ENCODE measurements at regions not wholly inside any gene's neighbourhood (a gene's known extent, or its start where the extent isn't known, plus 50 kb on each side); places are given as distances from the start of the nearest gene placed in this dataset.

GRCh38 chr6:133671376-133671775 lies 217.5 kb upstream of the TCF21 start:
- Histone ChIP-seq H3K79me1 (ENCODE audit: low read depth in 1 of 2, low read length in 2 of 2) (no peaks in the 10 kb centered on the region), H2AK9ac (replicated peaks; ENCODE audit: low read depth, low read length, poor library complexity) (no peak overlapping the region), H3K36me3 (ENCODE audit: control insufficient read depth, insufficient read depth, low read length) (no peaks in the 10 kb centered on the region), H4K91ac (ENCODE audit: insufficient read depth, low read depth, low read length) (no peak overlapping the region), H3K56ac (ENCODE audit: extremely low read depth, insufficient read depth, low read length) (no peak overlapping the region), H4K20me1 (ENCODE audit: insufficient read depth, low read length) (no peaks in the 10 kb centered on the region), H3K27me3 (ENCODE audit: control insufficient read depth, insufficient read depth, low read length) (no peaks in the 10 kb centered on the region), H2BK5ac (ENCODE audit: low read depth, low read length, poor library complexity, severe bottlenecking) (no peak overlapping the region), H4K5ac (ENCODE audit: low read depth, low read length) (no peak overlapping the region), H3K4me1 (ENCODE audit: control insufficient read depth, insufficient read depth, low read length) (peaks cover 5% of the 10 kb centered on the region), H3K23ac (ENCODE audit: low read depth, low read length) (no peak overlapping the region), H3K14ac (replicated peaks; ENCODE audit: low read depth, low read length) (no peak overlapping the region), H3K4me2 (ENCODE audit: low read depth, low read length) (no peak overlapping the region), H3K18ac (ENCODE audit: low read depth, low read length) (no peak overlapping the region), H2BK15ac (ENCODE audit: low read depth, low read length) (no peak overlapping the region), H2AK5ac (ENCODE audit: low read depth, low read length) (no peak overlapping the region), H2BK120ac (ENCODE audit: low read depth, low read length) (no peak overlapping the region), H3K9ac (ENCODE audit: low read depth, low read length) (no peak overlapping the region), H3K4ac (ENCODE audit: low read depth, low read length) (no peak overlapping the region), H2BK20ac (ENCODE audit: low read depth, low read length) (no peak overlapping the region), H3K27ac (ENCODE audit: insufficient read depth, low read length) (no peak overlapping the region), H3K9me1 (ENCODE audit: insufficient read depth, low read length) (peaks cover 3% of the 10 kb centered on the region; the same call in 1 of the 2 replicates), H3K9me3 (ENCODE audit: control insufficient read depth, insufficient read depth, low read length) (no peaks in the 10 kb centered on the region), H3K4me3 (ENCODE audit: insufficient read depth, low read depth, low read length) (no peak overlapping the region), H2AFZ (replicated peaks; ENCODE audit: low read length, poor library complexity) (no peak overlapping the region), H4K8ac (ENCODE audit: low read depth in 2 of 2, low read length in 2 of 2) (no peak overlapping the region)
- in situ Hi-C loops (cut with MboI; ENCODE audit: low sequenced_read_pairs) = no loop called here
- WGBS, 2 experiments (ENCODE audit: extremely low coverage in 2 of 2, insufficient read length in 1 of 2) = no CpG with 5 or more reads among the region's 1 CpG
- ChIA-PET POLR2A (ENCODE audit: unreplicated experiment) (no interaction called here), CTCF (interaction anchor here (0.5 to 0.6 kb wide), 2 partner anchors 8 to 164 kb away, joined by 3 read pairs; no protein-coding TSS in a partner anchor)
- dilution Hi-C loops (cut with HindIII; ENCODE audit: low sequenced_read_pairs, unreplicated experiment) = no loop called here
- ATAC-seq (ENCODE audit: low read depth) = no peak
- no TSS peak for BruUV-seq (replicated peaks)
- no peak for DNase-seq
- intact Hi-C loops (cut with micrococcal nuclease) = no loop called here
- TF ChIP-seq NFE2L2 (IDR thresholded peaks at IDR 0.05; ENCODE audit: low read depth, low read length) (no peak), SMC3 (IDR thresholded peaks at IDR 0.05; ENCODE audit: low read depth, low read length) (no peak), CHD1 (IDR thresholded peaks at IDR 0.05; ENCODE audit: low read depth, low read length) (no peak), MAZ (IDR thresholded peaks at IDR 0.05; ENCODE audit: borderline replicate concordance, low read depth, low read length) (no peak), MXI1 (IDR thresholded peaks at IDR 0.05; ENCODE audit: borderline replicate concordance, low read depth, low read length) (no peak), BHLHE40 (IDR thresholded peaks at IDR 0.05; ENCODE audit: low read depth, low read length) (no peak), POLR2A (IDR thresholded peaks at IDR 0.05; ENCODE audit: low read depth, low read length) (no peak), RAD21 (IDR thresholded peaks at IDR 0.05; ENCODE audit: low read length) (no peak), RFX5 (IDR thresholded peaks at IDR 0.05; ENCODE audit: low read depth, low read length) (no peak), ELK1 (IDR thresholded peaks at IDR 0.05; ENCODE audit: borderline replicate concordance, low read depth, low read length) (no peak), RCOR1 (IDR thresholded peaks at IDR 0.05; ENCODE audit: insufficient replicate concordance, low read length) (no peak), CEBPB (IDR thresholded peaks at IDR 0.05; ENCODE audit: low read depth, low read length) (no peak), FOS (IDR thresholded peaks at IDR 0.05; ENCODE audit: low read depth, low read length) (no peak), MAFK (IDR thresholded peaks at IDR 0.05; ENCODE audit: low read depth, low read length) (no peak)
- TF ChIP-seq, protein P1, sequence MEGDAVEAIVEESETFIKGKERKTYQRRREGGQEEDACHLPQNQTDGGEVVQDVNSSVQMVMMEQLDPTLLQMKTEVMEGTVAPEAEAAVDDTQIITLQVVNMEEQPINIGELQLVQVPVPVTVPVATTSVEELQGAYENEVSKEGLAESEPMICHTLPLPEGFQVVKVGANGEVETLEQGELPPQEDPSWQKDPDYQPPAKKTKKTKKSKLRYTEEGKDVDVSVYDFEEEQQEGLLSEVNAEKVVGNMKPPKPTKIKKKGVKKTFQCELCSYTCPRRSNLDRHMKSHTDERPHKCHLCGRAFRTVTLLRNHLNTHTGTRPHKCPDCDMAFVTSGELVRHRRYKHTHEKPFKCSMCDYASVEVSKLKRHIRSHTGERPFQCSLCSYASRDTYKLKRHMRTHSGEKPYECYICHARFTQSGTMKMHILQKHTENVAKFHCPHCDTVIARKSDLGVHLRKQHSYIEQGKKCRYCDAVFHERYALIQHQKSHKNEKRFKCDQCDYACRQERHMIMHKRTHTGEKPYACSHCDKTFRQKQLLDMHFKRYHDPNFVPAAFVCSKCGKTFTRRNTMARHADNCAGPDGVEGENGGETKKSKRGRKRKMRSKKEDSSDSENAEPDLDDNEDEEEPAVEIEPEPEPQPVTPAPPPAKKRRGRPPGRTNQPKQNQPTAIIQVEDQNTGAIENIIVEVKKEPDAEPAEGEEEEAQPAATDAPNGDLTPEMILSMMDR (conservative IDR thresholded peaks at IDR 0.05; ENCODE audit: low read depth, low read length) = no peak
- TF ChIP-seq, protein P2, sequence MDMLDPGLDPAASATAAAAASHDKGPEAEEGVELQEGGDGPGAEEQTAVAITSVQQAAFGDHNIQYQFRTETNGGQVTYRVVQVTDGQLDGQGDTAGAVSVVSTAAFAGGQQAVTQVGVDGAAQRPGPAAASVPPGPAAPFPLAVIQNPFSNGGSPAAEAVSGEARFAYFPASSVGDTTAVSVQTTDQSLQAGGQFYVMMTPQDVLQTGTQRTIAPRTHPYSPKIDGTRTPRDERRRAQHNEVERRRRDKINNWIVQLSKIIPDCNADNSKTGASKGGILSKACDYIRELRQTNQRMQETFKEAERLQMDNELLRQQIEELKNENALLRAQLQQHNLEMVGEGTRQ (IDR thresholded peaks at IDR 0.05; ENCODE audit: low read depth, low read length) = no peak

All from IMR-90 (cell line).